ENCODE measurements at regions not wholly inside any gene's neighbourhood (a gene's known extent, or its start where the extent isn't known, plus 50 kb on each side); places are given as distances from the start of the nearest gene placed in this dataset.
"Not testable (repeated sequence)": the region's sequence is repeated elsewhere in the genome, so short reads cannot be mapped to it uniquely, and the experiment has no call there.

- H3K9ac ChIP-seq (ENCODE audit: low read length), result no peak overlapping the region
- no peaks in the 10 kb centered on the region for H3K79me2 ChIP-seq (ENCODE audit: low read length)
- no peaks in the 10 kb centered on the region for H4K20me1 ChIP-seq (ENCODE audit: insufficient read depth, low read depth, low read length)
- H3K4me1 ChIP-seq (ENCODE audit: low read length), result no peaks in the 10 kb centered on the region
- H2AFZ ChIP-seq (ENCODE audit: low read length), result no peak overlapping the region
- peaks cover 3% of the 10 kb centered on the region; the same call in 1 of the 2 replicates for H3K9me3 ChIP-seq (ENCODE audit: low read length)
- no peaks in the 10 kb centered on the region for H3K36me3 ChIP-seq (ENCODE audit: insufficient read depth, low read length)
- H3K4me2 ChIP-seq (ENCODE audit: low read depth, low read length, poor library complexity, severe bottlenecking), result no peak overlapping the region
- H3K27me3 ChIP-seq (ENCODE audit: low read length), result no peaks in the 10 kb centered on the region
- no peak overlapping the region for H3K27ac ChIP-seq (ENCODE audit: low read length)
- H3K9me2 ChIP-seq (replicated peaks; ENCODE audit: insufficient read depth, low read length), result no peaks in the 10 kb centered on the region
- H3K4me3 ChIP-seq (ENCODE audit: low read length), result no peak overlapping the region
- no peak for DNase-seq
These were observed 1230.3 kb downstream of the RPA4 start for GRCh38 chrX:98114021-98114420.

- Histone ChIP-seq H4K20me1 (ENCODE audit: insufficient read depth, low read depth, low read length) (no peaks in the 10 kb centered on the region), H3K9ac (ENCODE audit: low read length) (no peak overlapping the region), H3K36me3 (ENCODE audit: insufficient read depth, low read length) (no peaks in the 10 kb centered on the region), H3K4me2 (ENCODE audit: low read depth, low read length, poor library complexity, severe bottlenecking) (no peak overlapping the region), H3K27ac (ENCODE audit: low read length) (no peak overlapping the region), H3K9me2 (replicated peaks; ENCODE audit: insufficient read depth, low read length) (no peaks in the 10 kb centered on the region), H3K79me2 (ENCODE audit: low read length) (no peaks in the 10 kb centered on the region), H3K4me3 (ENCODE audit: low read length) (no peak overlapping the region), H3K4me1 (ENCODE audit: low read length) (no peaks in the 10 kb centered on the region), H3K27me3 (ENCODE audit: low read length) (no peaks in the 10 kb centered on the region), H2AFZ (ENCODE audit: low read length) (no peak overlapping the region), H3K9me3 (ENCODE audit: low read length) (no peaks in the 10 kb centered on the region; the same call in 1 of the 2 replicates)
- DNase-seq, result no peak
These were observed 1257.8 kb downstream of the RPA4 start for GRCh38 chrX:98141466-98141865.

GRCh38 chrX:98191003-98191402 is 1307.3 kb downstream of the RPA4 start:
- Histone ChIP-seq H4K20me1 (ENCODE audit: insufficient read depth, low read depth, low read length) (no peaks in the 10 kb centered on the region), H3K9ac (ENCODE audit: low read length) (no peak overlapping the region), H3K27me3 (ENCODE audit: low read length) (no peaks in the 10 kb centered on the region)

GRCh38 chrX:98194036-98194435 is 1310.3 kb downstream of the RPA4 start:
- Histone ChIP-seq H3K36me3 (ENCODE audit: insufficient read depth, low read length) (no peaks in the 10 kb centered on the region), H3K9ac (ENCODE audit: low read length) (no peak overlapping the region), H2AFZ (ENCODE audit: low read length) (no peak overlapping the region), H3K27me3 (ENCODE audit: low read length) (no peaks in the 10 kb centered on the region), H3K4me3 (ENCODE audit: low read length) (no peak overlapping the region), H3K4me1 (ENCODE audit: low read length) (peaks cover 9% of the 10 kb centered on the region), H4K20me1 (ENCODE audit: insufficient read depth, low read depth, low read length) (no peaks in the 10 kb centered on the region), H3K4me2 (ENCODE audit: low read depth, low read length, poor library complexity, severe bottlenecking) (no peak overlapping the region), H3K9me2 (replicated peaks; ENCODE audit: insufficient read depth, low read length) (no peaks in the 10 kb centered on the region), H3K27ac (ENCODE audit: low read length) (no peak overlapping the region), H3K79me2 (ENCODE audit: low read length) (no peaks in the 10 kb centered on the region), H3K9me3 (ENCODE audit: low read length) (no peaks in the 10 kb centered on the region)
- peak; percentile 76 for DNase-seq

More at GRCh38 chrX:98191003-98191402, 1307.3 kb downstream of the RPA4 start:
- no peaks in the 10 kb centered on the region for H3K9me2 ChIP-seq (replicated peaks; ENCODE audit: insufficient read depth, low read length)
- H3K9me3 ChIP-seq (ENCODE audit: low read length), result no peaks in the 10 kb centered on the region
- H3K4me1 ChIP-seq (ENCODE audit: low read length), result peaks cover 9% of the 10 kb centered on the region
- no peak for DNase-seq
- no peaks in the 10 kb centered on the region for H3K79me2 ChIP-seq (ENCODE audit: low read length)
- H3K27ac ChIP-seq (ENCODE audit: low read length), result no peak overlapping the region
- no peaks in the 10 kb centered on the region for H3K36me3 ChIP-seq (ENCODE audit: insufficient read depth, low read length)
- no peak overlapping the region for H3K4me2 ChIP-seq (ENCODE audit: low read depth, low read length, poor library complexity, severe bottlenecking)
- no peak overlapping the region for H2AFZ ChIP-seq (ENCODE audit: low read length)
- H3K4me3 ChIP-seq (ENCODE audit: low read length), result no peak overlapping the region

- Histone ChIP-seq H3K27me3 (ENCODE audit: low read length) (no peaks in the 10 kb centered on the region), H3K27ac (ENCODE audit: low read length) (no peak overlapping the region), H3K79me2 (ENCODE audit: low read length) (no peaks in the 10 kb centered on the region), H3K4me1 (ENCODE audit: low read length) (no peaks in the 10 kb centered on the region), H3K4me3 (ENCODE audit: low read length) (no peak overlapping the region), H2AFZ (ENCODE audit: low read length) (no peak overlapping the region), H3K9me3 (ENCODE audit: low read length) (no peaks in the 10 kb centered on the region), H4K20me1 (ENCODE audit: insufficient read depth, low read depth, low read length) (no peaks in the 10 kb centered on the region), H3K36me3 (ENCODE audit: insufficient read depth, low read length) (no peaks in the 10 kb centered on the region), H3K9me2 (replicated peaks; ENCODE audit: insufficient read depth, low read length) (no peaks in the 10 kb centered on the region), H3K9ac (ENCODE audit: low read length) (no peak overlapping the region), H3K4me2 (ENCODE audit: low read depth, low read length, poor library complexity, severe bottlenecking) (no peak overlapping the region)
- DNase-seq, result no peak
These were observed 1320.1 kb downstream of the RPA4 start for GRCh38 chrX:98203800-98204199.

- H3K4me1 ChIP-seq (ENCODE audit: low read length), result no peaks in the 10 kb centered on the region
- no peaks in the 10 kb centered on the region for H3K27me3 ChIP-seq (ENCODE audit: low read length)
These were observed 1324.2 kb downstream of the RPA4 start for GRCh38 chrX:98207947-98208346.

GRCh38 chrX:98231003-98231402 is 1347.3 kb downstream of the RPA4 start:
- Histone ChIP-seq H3K4me3 (ENCODE audit: low read length) (no peak overlapping the region), H3K4me1 (ENCODE audit: low read length) (no peaks in the 10 kb centered on the region), H3K79me2 (ENCODE audit: low read length) (no peaks in the 10 kb centered on the region), H3K9me3 (ENCODE audit: low read length) (no peaks in the 10 kb centered on the region), H3K27ac (ENCODE audit: low read length) (no peak overlapping the region), H3K36me3 (ENCODE audit: insufficient read depth, low read length) (no peaks in the 10 kb centered on the region), H2AFZ (ENCODE audit: low read length) (no peak overlapping the region), H3K4me2 (ENCODE audit: low read depth, low read length, poor library complexity, severe bottlenecking) (no peak overlapping the region), H3K9me2 (replicated peaks; ENCODE audit: insufficient read depth, low read length) (no peaks in the 10 kb centered on the region), H3K27me3 (ENCODE audit: low read length) (no peaks in the 10 kb centered on the region), H4K20me1 (ENCODE audit: insufficient read depth, low read depth, low read length) (no peaks in the 10 kb centered on the region), H3K9ac (ENCODE audit: low read length) (no peak overlapping the region)
- no peak for DNase-seq

More at GRCh38 chrX:98207947-98208346, 1324.2 kb downstream of the RPA4 start:
- Histone ChIP-seq H3K4me3 (ENCODE audit: low read length) (no peak overlapping the region), H2AFZ (ENCODE audit: low read length) (no peak overlapping the region), H3K9ac (ENCODE audit: low read length) (no peak overlapping the region), H3K27ac (ENCODE audit: low read length) (no peak overlapping the region), H3K79me2 (ENCODE audit: low read length) (no peaks in the 10 kb centered on the region), H4K20me1 (ENCODE audit: insufficient read depth, low read depth, low read length) (no peaks in the 10 kb centered on the region), H3K36me3 (ENCODE audit: insufficient read depth, low read length) (no peaks in the 10 kb centered on the region), H3K9me2 (replicated peaks; ENCODE audit: insufficient read depth, low read length) (no peaks in the 10 kb centered on the region), H3K4me2 (ENCODE audit: low read depth, low read length, poor library complexity, severe bottlenecking) (no peak overlapping the region), H3K9me3 (ENCODE audit: low read length) (no peaks in the 10 kb centered on the region)
- DNase-seq, result no peak

GRCh38 chrX:98240061-98240460 is 1356.4 kb downstream of the RPA4 start:
- H3K9me2 ChIP-seq (replicated peaks; ENCODE audit: insufficient read depth, low read length); H2AFZ ChIP-seq (ENCODE audit: low read length): not testable (repeated sequence)

GRCh38 chrX:98263135-98263534 is 1379.4 kb downstream of the RPA4 start:
- no peak overlapping the region for H3K4me3 ChIP-seq (ENCODE audit: low read length)
- H2AFZ ChIP-seq (ENCODE audit: low read length), result no peak overlapping the region
- H4K20me1 ChIP-seq (ENCODE audit: insufficient read depth, low read depth, low read length), result no peaks in the 10 kb centered on the region
- H3K27ac ChIP-seq (ENCODE audit: low read length), result no peak overlapping the region
- no peaks in the 10 kb centered on the region for H3K79me2 ChIP-seq (ENCODE audit: low read length)
- no peak overlapping the region for H3K4me2 ChIP-seq (ENCODE audit: low read depth, low read length, poor library complexity, severe bottlenecking)
- no peaks in the 10 kb centered on the region for H3K4me1 ChIP-seq (ENCODE audit: low read length)
- no peak overlapping the region for H3K9ac ChIP-seq (ENCODE audit: low read length)
- DNase-seq, result no peak
- no peaks in the 10 kb centered on the region for H3K9me2 ChIP-seq (replicated peaks; ENCODE audit: insufficient read depth, low read length)
- no peaks in the 10 kb centered on the region for H3K27me3 ChIP-seq (ENCODE audit: low read length)
- peaks cover 6% of the 10 kb centered on the region; the same call in 1 of the 2 replicates for H3K9me3 ChIP-seq (ENCODE audit: low read length)
- no peaks in the 10 kb centered on the region for H3K36me3 ChIP-seq (ENCODE audit: insufficient read depth, low read length)

More at GRCh38 chrX:98240061-98240460, 1356.4 kb downstream of the RPA4 start:
- H3K9me3 ChIP-seq (ENCODE audit: low read length); H3K36me3 ChIP-seq (ENCODE audit: insufficient read depth, low read length); H3K4me1 ChIP-seq (ENCODE audit: low read length); H4K20me1 ChIP-seq (ENCODE audit: insufficient read depth, low read depth, low read length); H3K79me2 ChIP-seq (ENCODE audit: low read length); H3K27ac ChIP-seq (ENCODE audit: low read length); H3K27me3 ChIP-seq (ENCODE audit: low read length); H3K4me3 ChIP-seq (ENCODE audit: low read length); DNase-seq; H3K9ac ChIP-seq (ENCODE audit: low read length); H3K4me2 ChIP-seq (ENCODE audit: low read depth, low read length, poor library complexity, severe bottlenecking): not testable (repeated sequence)
